ENCODE measurements at regions not wholly inside any gene's neighbourhood (a gene's known extent, or its start where the extent isn't known, plus 50 kb on each side); places are given as distances from the start of the nearest gene placed in this dataset.

DNA sequence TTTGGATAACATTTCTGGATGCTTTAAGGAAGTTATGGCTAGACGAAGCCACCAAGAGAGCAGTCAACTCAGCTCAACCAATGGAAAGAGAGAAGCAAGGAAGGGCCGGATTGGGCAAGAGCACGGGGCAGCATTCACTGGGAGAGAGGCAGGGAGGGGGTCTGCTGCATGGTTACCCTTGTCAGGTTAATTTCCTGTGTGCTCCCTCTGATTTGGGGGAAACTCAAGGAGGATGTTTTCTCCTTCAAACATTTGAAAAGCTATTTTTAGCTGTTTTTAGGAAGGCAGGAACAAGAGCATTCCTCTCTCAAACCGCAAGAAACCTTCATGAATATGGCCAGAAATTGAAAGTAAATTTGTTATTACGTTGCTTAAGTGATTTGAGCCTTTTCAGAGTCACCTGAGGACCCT is 118.5 kb upstream of the ZFHX3 start:
- DNase-seq (ENCODE audit: low spot score) (peak; percentile 37), ATAC-seq (peak; percentile 82)
- H3K36me3 Mint-ChIP-seq (ENCODE audit: low read depth): no peaks in the 10 kb centered on the region
- H3K27me3 Mint-ChIP-seq (ENCODE audit: insufficient read depth, low read depth, poor library complexity): peaks cover 8% of the 10 kb centered on the region
- H3F3A ChIP-seq (replicated peaks; ENCODE audit: low read depth): no peaks in the 10 kb centered on the region; the same call in 1 of the 2 replicates
- H3K79me2 ChIP-seq (replicated peaks; ENCODE audit: insufficient read depth): no peaks in the 10 kb centered on the region
- H3K4me1 ChIP-seq (ENCODE audit: insufficient read depth): peaks cover 19% of the 10 kb centered on the region
- no peaks in the 10 kb centered on the region for H3K9me3 Mint-ChIP-seq
- H3K27ac Mint-ChIP-seq: no peak overlapping the region
- no peaks in the 10 kb centered on the region for H4K20me1 ChIP-seq (replicated peaks; ENCODE audit: insufficient read depth)
- no peak overlapping the region for H3K4me2 ChIP-seq
- H2AFZ ChIP-seq: peak overlapping the region; percentile 95
- no peak overlapping the region for H3K27ac ChIP-seq (ENCODE audit: low read depth)
- no peaks in the 10 kb centered on the region for H3K9me2 ChIP-seq (ENCODE audit: insufficient read depth)
- peaks cover 20% of the 10 kb centered on the region for H3K4me1 Mint-ChIP-seq
- no peaks in the 10 kb centered on the region for H3K27me3 ChIP-seq (ENCODE audit: insufficient read depth)
- H3K4me3 ChIP-seq: no peak overlapping the region
- H3K36me3 ChIP-seq (ENCODE audit: insufficient read depth): no peaks in the 10 kb centered on the region
- TF ChIP-seq EZH2phosphoT487 (IDR thresholded peaks at IDR 0.05; ENCODE audit: unreplicated experiment): no peak
- no peak overlapping the region for H3K4me3 Mint-ChIP-seq

DNA sequence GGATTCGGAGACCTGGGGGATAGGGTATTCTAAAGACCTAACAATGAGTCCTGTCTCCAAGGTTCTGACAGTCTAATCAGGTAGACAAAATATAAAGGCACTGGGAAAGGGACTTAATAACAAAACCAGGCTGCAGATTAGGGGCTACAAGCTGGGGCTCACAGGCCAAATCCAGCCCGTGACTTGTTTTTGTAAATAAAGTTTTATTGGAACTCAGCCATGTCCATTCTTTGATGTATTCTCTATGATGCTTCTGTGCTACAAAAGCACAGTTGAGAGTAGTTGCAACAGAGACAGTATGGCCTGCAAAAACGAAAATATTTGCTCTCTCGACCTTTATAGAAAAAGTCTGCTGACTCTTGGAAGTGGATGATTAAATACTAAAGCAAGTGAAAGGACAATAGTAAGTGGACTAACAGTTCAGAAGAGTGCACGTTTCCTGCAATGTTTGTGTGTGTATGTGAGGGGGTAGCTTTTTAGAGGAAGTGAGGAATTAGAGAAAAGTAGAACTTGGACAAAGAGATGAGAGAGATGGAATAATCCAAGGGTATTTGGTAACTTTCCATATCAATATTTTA is 115.4 kb upstream of the ZFHX3 start:
- Histone ChIP-seq H3K27ac (ENCODE audit: low read depth) (no peak overlapping the region), H3F3A (replicated peaks; ENCODE audit: low read depth) (no peaks in the 10 kb centered on the region), H2AFZ (no peak overlapping the region), H3K4me3 (no peak overlapping the region), H3K27me3 (ENCODE audit: insufficient read depth) (no peaks in the 10 kb centered on the region), H3K36me3 (ENCODE audit: insufficient read depth) (no peaks in the 10 kb centered on the region), H3K4me2 (no peak overlapping the region), H3K4me1 (ENCODE audit: insufficient read depth) (peaks cover 10% of the 10 kb centered on the region; the same call in 1 of the 2 replicates), H3K9me2 (ENCODE audit: insufficient read depth) (no peaks in the 10 kb centered on the region), H3K79me2 (replicated peaks; ENCODE audit: insufficient read depth) (no peaks in the 10 kb centered on the region), H4K20me1 (replicated peaks; ENCODE audit: insufficient read depth) (no peaks in the 10 kb centered on the region)
- no peak overlapping the region for H3K27ac Mint-ChIP-seq
- no peaks in the 10 kb centered on the region for H3K9me3 Mint-ChIP-seq
- H3K4me3 Mint-ChIP-seq: no peak overlapping the region
- no peaks in the 10 kb centered on the region for H3K36me3 Mint-ChIP-seq (ENCODE audit: low read depth)
- DNase-seq (ENCODE audit: low spot score) (no peak), ATAC-seq (no peak)
- H3K27me3 Mint-ChIP-seq (ENCODE audit: insufficient read depth, low read depth, poor library complexity): peaks cover 2% of the 10 kb centered on the region
- H3K4me1 Mint-ChIP-seq: peaks cover 9% of the 10 kb centered on the region; the same call in 2 of the 3 replicates
- TF ChIP-seq JUNB (IDR thresholded peaks at IDR 0.05; ENCODE audit: unreplicated experiment): no peak
- no peak for TF ChIP-seq ZNF114 (CRISPR knock-in tag; IDR thresholded peaks at IDR 0.05)
- TF ChIP-seq, protein P1, sequence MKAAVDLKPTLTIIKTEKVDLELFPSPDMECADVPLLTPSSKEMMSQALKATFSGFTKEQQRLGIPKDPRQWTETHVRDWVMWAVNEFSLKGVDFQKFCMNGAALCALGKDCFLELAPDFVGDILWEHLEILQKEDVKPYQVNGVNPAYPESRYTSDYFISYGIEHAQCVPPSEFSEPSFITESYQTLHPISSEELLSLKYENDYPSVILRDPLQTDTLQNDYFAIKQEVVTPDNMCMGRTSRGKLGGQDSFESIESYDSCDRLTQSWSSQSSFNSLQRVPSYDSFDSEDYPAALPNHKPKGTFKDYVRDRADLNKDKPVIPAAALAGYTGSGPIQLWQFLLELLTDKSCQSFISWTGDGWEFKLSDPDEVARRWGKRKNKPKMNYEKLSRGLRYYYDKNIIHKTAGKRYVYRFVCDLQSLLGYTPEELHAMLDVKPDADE (IDR thresholded peaks at IDR 0.05): no peak
- TF ChIP-seq, protein P2, sequence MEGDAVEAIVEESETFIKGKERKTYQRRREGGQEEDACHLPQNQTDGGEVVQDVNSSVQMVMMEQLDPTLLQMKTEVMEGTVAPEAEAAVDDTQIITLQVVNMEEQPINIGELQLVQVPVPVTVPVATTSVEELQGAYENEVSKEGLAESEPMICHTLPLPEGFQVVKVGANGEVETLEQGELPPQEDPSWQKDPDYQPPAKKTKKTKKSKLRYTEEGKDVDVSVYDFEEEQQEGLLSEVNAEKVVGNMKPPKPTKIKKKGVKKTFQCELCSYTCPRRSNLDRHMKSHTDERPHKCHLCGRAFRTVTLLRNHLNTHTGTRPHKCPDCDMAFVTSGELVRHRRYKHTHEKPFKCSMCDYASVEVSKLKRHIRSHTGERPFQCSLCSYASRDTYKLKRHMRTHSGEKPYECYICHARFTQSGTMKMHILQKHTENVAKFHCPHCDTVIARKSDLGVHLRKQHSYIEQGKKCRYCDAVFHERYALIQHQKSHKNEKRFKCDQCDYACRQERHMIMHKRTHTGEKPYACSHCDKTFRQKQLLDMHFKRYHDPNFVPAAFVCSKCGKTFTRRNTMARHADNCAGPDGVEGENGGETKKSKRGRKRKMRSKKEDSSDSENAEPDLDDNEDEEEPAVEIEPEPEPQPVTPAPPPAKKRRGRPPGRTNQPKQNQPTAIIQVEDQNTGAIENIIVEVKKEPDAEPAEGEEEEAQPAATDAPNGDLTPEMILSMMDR (conservative IDR thresholded peaks at IDR 0.05; ENCODE audit: low read depth in 2 of 2): no peak
- no peak for TF ChIP-seq CREB1 (CRISPR knock-in tag; IDR thresholded peaks at IDR 0.05; ENCODE audit: low read depth)
- no peak for TF ChIP-seq ZNF331 (CRISPR knock-in tag; IDR thresholded peaks at IDR 0.05; ENCODE audit: low read depth)
- TF ChIP-seq NANOG (IDR thresholded peaks at IDR 0.05; ENCODE audit: borderline replicate concordance): no peak
- TF ChIP-seq EZH2phosphoT487 (IDR thresholded peaks at IDR 0.05; ENCODE audit: unreplicated experiment): no peak
- TF ChIP-seq, protein P3, sequence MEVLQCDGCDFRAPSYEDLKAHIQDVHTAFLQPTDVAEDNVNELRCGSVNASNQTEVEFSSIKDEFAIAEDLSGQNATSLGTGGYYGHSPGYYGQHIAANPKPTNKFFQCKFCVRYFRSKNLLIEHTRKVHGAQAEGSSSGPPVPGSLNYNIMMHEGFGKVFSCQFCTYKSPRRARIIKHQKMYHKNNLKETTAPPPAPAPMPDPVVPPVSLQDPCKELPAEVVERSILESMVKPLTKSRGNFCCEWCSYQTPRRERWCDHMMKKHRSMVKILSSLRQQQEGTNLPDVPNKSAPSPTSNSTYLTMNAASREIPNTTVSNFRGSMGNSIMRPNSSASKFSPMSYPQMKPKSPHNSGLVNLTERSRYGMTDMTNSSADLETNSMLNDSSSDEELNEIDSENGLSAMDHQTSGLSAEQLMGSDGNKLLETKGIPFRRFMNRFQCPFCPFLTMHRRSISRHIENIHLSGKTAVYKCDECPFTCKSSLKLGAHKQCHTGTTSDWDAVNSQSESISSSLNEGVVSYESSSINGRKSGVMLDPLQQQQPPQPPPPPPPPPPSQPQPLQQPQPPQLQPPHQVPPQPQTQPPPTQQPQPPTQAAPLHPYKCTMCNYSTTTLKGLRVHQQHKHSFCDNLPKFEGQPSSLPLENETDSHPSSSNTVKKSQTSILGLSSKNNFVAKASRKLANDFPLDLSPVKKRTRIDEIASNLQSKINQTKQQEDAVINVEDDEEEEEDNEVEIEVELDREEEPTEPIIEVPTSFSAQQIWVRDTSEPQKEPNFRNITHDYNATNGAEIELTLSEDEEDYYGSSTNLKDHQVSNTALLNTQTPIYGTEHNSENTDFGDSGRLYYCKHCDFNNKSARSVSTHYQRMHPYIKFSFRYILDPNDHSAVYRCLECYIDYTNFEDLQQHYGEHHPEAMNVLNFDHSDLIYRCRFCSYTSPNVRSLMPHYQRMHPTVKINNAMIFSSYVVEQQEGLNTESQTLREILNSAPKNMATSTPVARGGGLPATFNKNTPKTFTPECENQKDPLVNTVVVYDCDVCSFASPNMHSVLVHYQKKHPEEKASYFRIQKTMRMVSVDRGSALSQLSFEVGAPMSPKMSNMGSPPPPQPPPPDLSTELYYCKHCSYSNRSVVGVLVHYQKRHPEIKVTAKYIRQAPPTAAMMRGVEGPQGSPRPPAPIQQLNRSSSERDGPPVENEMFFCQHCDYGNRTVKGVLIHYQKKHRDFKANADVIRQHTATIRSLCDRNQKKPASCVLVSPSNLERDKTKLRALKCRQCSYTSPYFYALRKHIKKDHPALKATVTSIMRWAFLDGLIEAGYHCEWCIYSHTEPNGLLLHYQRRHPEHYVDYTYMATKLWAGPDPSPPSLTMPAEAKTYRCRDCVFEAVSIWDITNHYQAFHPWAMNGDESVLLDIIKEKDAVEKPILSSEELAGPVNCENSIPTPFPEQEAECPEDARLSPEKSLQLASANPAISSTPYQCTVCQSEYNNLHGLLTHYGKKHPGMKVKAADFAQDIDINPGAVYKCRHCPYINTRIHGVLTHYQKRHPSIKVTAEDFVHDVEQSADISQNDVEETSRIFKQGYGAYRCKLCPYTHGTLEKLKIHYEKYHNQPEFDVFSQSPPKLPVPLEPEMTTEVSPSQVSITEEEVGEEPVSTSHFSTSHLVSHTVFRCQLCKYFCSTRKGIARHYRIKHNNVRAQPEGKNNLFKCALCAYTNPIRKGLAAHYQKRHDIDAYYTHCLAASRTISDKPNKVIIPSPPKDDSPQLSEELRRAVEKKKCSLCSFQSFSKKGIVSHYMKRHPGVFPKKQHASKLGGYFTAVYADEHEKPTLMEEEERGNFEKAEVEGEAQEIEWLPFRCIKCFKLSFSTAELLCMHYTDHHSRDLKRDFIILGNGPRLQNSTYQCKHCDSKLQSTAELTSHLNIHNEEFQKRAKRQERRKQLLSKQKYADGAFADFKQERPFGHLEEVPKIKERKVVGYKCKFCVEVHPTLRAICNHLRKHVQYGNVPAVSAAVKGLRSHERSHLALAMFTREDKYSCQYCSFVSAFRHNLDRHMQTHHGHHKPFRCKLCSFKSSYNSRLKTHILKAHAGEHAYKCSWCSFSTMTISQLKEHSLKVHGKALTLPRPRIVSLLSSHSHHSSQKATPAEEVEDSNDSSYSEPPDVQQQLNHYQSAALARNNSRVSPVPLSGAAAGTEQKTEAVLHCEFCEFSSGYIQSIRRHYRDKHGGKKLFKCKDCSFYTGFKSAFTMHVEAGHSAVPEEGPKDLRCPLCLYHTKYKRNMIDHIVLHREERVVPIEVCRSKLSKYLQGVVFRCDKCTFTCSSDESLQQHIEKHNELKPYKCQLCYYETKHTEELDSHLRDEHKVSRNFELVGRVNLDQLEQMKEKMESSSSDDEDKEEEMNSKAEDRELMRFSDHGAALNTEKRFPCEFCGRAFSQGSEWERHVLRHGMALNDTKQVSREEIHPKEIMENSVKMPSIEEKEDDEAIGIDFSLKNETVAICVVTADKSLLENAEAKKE (CRISPR knock-in tag; IDR thresholded peaks at IDR 0.05): no peak
- TF ChIP-seq EZH2 (IDR thresholded peaks at IDR 0.05; ENCODE audit: low read depth, unreplicated experiment): no peak
